ENCODE measurements at regions not wholly inside any gene's neighbourhood (a gene's known extent, or its start where the extent isn't known, plus 50 kb on each side); places are given as distances from the start of the nearest gene placed in this dataset.

- no peaks in the 10 kb centered on the region for H4K20me1 ChIP-seq (replicated peaks; ENCODE audit: control insufficient read depth, extremely low read depth, insufficient read depth, low read length)
- no peak overlapping the region for H3K4me2 ChIP-seq (ENCODE audit: insufficient read depth, low read length)
- FAIRE-seq (no peak), DNase-seq (ENCODE audit: low read depth, low spot score) (no peak)
- dilution Hi-C loops (cut with MboI; ENCODE audit: extremely low pct_ligation_motif_present, low sequenced_read_pairs), result no loop called here
- no peaks in the 10 kb centered on the region for H3K27me3 ChIP-seq (ENCODE audit: control insufficient read depth in 2 of 2, insufficient read depth in 2 of 2, low read length in 2 of 2)
- no peaks in the 10 kb centered on the region for H3K9me3 ChIP-seq (replicated peaks; ENCODE audit: control insufficient read depth, insufficient read depth, low read length)
- ChIA-PET POLR2A (no interaction called here), CTCF (no interaction called here)
- H3K36me3 ChIP-seq (ENCODE audit: control insufficient read depth in 2 of 2, extremely low read depth in 1 of 2, insufficient read depth in 2 of 2, low read length in 2 of 2), result no peaks in the 10 kb centered on the region
- no peak overlapping the region for H3K27ac ChIP-seq (ENCODE audit: insufficient read depth, low read depth, low read length)
- H3K79me2 ChIP-seq (ENCODE audit: control insufficient read depth, insufficient read depth, low read length), result no peaks in the 10 kb centered on the region
- no peaks in the 10 kb centered on the region for H3K4me1 ChIP-seq (ENCODE audit: control insufficient read depth, extremely low read depth, insufficient read depth, low read length)
- no TSS peak for BruUV-seq (replicated peaks)
- intact Hi-C loops (cut with micrococcal nuclease), result no loop called here
- H3K9ac ChIP-seq (replicated peaks; ENCODE audit: extremely low read depth, insufficient read depth, low read length), result no peak overlapping the region
- H3K4me3 ChIP-seq (replicated peaks in 1 of 3; ENCODE audit: insufficient read depth in 1 of 3, low read depth in 1 of 3, low read length in 3 of 3), result no peak overlapping the region
- TF ChIP-seq JUN (IDR thresholded peaks at IDR 0.05; ENCODE audit: borderline replicate concordance, insufficient read depth, insufficient read length, low read depth), result no peak
- TF ChIP-seq, protein P1, sequence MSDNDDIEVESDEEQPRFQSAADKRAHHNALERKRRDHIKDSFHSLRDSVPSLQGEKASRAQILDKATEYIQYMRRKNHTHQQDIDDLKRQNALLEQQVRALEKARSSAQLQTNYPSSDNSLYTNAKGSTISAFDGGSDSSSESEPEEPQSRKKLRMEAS (IDR thresholded peaks at IDR 0.05; ENCODE audit: insufficient read depth, insufficient read length), result no peak
- no peak for TF ChIP-seq POLR2A (IDR thresholded peaks at IDR 0.05; ENCODE audit: low read depth, low read length)
- no peak for TF ChIP-seq EZH2 (IDR thresholded peaks at IDR 0.05; ENCODE audit: borderline replicate concordance, low read depth, low read length, severe bottlenecking)
- no peak for TF ChIP-seq POLR2AphosphoS5 (IDR thresholded peaks at IDR 0.05; ENCODE audit: insufficient read depth, low read depth, low read length)
- TF ChIP-seq FOS (IDR thresholded peaks at IDR 0.05; ENCODE audit: borderline replicate concordance, insufficient read depth, low read length), result no peak
- TF ChIP-seq GATA2 (IDR thresholded peaks at IDR 0.05; ENCODE audit: insufficient read depth, insufficient read length, low read depth, low read length), result no peak
- no peak for TF ChIP-seq MYC (IDR thresholded peaks at IDR 0.05; ENCODE audit: low read depth, low read length)
- TF ChIP-seq CTCF (IDR thresholded peaks at IDR 0.05; ENCODE audit: extremely low read depth in 1 of 2, insufficient read depth in 1 of 2, low read depth in 1 of 2, low read length in 2 of 2), result no peak
- H3K9me1 ChIP-seq (replicated peaks; ENCODE audit: control insufficient read depth, extremely low read depth, insufficient read depth, low read length), result no peaks in the 10 kb centered on the region
- no peak overlapping the region for H2AFZ ChIP-seq (ENCODE audit: low read depth, low read length)
Observed at GRCh38 chrX:14409341-14409740, 120.0 kb upstream of the GLRA2 start.

All from endothelial cell of umbilical vein (primary cell).